ENCODE measurements at regions not wholly inside any gene's neighbourhood (a gene's known extent, or its start where the extent isn't known, plus 50 kb on each side); places are given as distances from the start of the nearest gene placed in this dataset.
A peak's percentile ranks its signal among the peaks of the same experiment; 100 is the strongest.

GRCh38 chr16:85422196-85422631 lies 190.9 kb upstream of the GSE1 start:
- no peak for ATAC-seq
- H3K27me3 ChIP-seq, result no peaks in the 10 kb centered on the region
- intact Hi-C loops (cut with DNase I), result loop anchor here in 7 of 10 donors (5.0 to 10.0 kb wide), 9 partner anchors 63 to 307 kb away; partner anchors contain the start of gene CIBAR2 (in 1 of the 7)
- no peak overlapping the region for H3K4me3 ChIP-seq
- H3K27ac ChIP-seq, result no peak overlapping the region
- H3K36me3 ChIP-seq, result no peaks in the 10 kb centered on the region
- TF ChIP-seq, protein P1, sequence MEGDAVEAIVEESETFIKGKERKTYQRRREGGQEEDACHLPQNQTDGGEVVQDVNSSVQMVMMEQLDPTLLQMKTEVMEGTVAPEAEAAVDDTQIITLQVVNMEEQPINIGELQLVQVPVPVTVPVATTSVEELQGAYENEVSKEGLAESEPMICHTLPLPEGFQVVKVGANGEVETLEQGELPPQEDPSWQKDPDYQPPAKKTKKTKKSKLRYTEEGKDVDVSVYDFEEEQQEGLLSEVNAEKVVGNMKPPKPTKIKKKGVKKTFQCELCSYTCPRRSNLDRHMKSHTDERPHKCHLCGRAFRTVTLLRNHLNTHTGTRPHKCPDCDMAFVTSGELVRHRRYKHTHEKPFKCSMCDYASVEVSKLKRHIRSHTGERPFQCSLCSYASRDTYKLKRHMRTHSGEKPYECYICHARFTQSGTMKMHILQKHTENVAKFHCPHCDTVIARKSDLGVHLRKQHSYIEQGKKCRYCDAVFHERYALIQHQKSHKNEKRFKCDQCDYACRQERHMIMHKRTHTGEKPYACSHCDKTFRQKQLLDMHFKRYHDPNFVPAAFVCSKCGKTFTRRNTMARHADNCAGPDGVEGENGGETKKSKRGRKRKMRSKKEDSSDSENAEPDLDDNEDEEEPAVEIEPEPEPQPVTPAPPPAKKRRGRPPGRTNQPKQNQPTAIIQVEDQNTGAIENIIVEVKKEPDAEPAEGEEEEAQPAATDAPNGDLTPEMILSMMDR (IDR thresholded peaks at IDR 0.05), result no peak
- no peak for TF ChIP-seq POLR2A (IDR thresholded peaks at IDR 0.05)
- DNase-seq, result peak in 3 of 5 donors; percentile 19 to 44 (median 24)
- H3K9me3 ChIP-seq, result no peaks in the 10 kb centered on the region
- H3K4me1 ChIP-seq, result peaks cover 0 to 10% (median 0%) of the 10 kb centered on the region in 12 donors
- WGBS, 4 donors, result 54 to 69% (median 64%) methylated on average over 16 of the region's 16 CpGs

DNA sequence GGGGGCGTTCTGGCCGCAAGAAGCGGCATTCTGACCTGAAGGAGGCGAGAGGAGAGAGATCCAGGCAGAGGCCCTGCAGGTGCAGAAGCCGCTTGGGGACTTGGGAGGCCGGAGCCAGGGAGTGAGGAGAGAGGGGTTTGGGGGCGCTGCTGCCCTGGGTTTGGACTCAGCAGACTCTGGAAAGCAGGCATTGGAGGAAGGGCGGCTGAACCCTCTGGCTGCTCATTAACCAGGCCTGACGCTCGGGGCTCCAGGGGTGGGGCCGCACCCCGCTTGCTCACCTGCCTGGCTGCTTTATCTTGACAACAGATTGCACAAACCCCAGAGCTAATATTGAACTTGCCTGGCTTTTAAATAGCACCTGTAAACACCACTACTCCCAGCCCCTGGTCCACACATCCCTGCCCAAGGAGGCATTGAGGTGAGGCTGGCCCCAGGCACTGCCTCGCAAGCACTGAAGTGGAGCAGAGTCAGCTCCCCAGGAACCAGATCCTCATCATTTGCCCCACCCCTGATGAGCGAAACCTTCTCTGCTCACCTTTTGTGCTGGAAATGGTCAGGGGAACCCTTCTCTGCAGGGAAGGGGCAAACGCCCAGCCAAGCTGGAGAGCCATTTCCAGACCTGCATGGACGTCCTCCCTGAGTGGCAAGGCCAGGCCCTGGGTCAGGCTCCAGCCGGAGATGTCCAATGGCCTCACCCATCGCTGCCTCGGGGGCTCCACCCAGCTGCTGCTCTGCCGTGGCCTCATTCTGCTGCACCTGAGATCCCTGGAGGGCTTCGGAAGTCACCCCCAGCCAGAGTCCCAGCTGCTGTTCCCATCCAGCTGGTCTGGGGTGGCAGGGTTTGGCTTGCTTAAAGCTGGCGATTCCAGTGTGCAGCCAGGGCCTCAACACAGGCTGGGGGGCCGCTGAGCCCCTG lies 190.2 kb upstream of the GSE1 start:
- intact Hi-C loops (cut with DNase I), result loop anchor here in 7 of 10 donors (5.0 to 10.0 kb wide), 9 partner anchors 62 to 308 kb away; partner anchors contain the start of gene CIBAR2 (in 1 of the 7)
- WGBS, 4 donors, result 87 to 94% (median 91%) methylated on average over 19 to 23 of the region's 23 CpGs
- DNase-seq (peak in 3 of 5 donors; percentile 13 to 56 (median 16)), ATAC-seq (no peak)
- Histone ChIP-seq H3K9me3 (no peaks in the 10 kb centered on the region), H3K4me1 (peaks cover 0 to 10% (median 0%) of the 10 kb centered on the region in 12 donors), H3K4me3 (no peak overlapping the region), H3K27ac (no peak overlapping the region), H3K36me3 (no peaks in the 10 kb centered on the region), H3K27me3 (no peaks in the 10 kb centered on the region)
- no peak for TF ChIP-seq POLR2A (IDR thresholded peaks at IDR 0.05)

GRCh38 chr16:85423631-85424030 lies 189.5 kb upstream of the GSE1 start:
- H3K4me1 ChIP-seq, result peaks cover 0 to 10% (median 0%) of the 10 kb centered on the region in 12 donors
- H3K4me3 ChIP-seq, result no peak overlapping the region
- no peaks in the 10 kb centered on the region for H3K36me3 ChIP-seq
- ATAC-seq (no peak), DNase-seq (peak in 2 of 5 donors; percentile 7 to 13)
- TF ChIP-seq POLR2A (IDR thresholded peaks at IDR 0.05), result no peak
- TF ChIP-seq, protein P1 (IDR thresholded peaks at IDR 0.05), result no peak
- no peak overlapping the region for H3K27ac ChIP-seq
- H3K9me3 ChIP-seq, result no peaks in the 10 kb centered on the region
- no peaks in the 10 kb centered on the region for H3K27me3 ChIP-seq
- 87 to 94% (median 90%) methylated on average over 11 of the region's 11 CpGs for WGBS, 4 donors
- intact Hi-C loops (cut with DNase I), result loop anchor here in 7 of 10 donors (5.0 to 10.0 kb wide), 9 partner anchors 61 to 309 kb away; partner anchors contain the start of gene CIBAR2 (in 1 of the 7)

DNA sequence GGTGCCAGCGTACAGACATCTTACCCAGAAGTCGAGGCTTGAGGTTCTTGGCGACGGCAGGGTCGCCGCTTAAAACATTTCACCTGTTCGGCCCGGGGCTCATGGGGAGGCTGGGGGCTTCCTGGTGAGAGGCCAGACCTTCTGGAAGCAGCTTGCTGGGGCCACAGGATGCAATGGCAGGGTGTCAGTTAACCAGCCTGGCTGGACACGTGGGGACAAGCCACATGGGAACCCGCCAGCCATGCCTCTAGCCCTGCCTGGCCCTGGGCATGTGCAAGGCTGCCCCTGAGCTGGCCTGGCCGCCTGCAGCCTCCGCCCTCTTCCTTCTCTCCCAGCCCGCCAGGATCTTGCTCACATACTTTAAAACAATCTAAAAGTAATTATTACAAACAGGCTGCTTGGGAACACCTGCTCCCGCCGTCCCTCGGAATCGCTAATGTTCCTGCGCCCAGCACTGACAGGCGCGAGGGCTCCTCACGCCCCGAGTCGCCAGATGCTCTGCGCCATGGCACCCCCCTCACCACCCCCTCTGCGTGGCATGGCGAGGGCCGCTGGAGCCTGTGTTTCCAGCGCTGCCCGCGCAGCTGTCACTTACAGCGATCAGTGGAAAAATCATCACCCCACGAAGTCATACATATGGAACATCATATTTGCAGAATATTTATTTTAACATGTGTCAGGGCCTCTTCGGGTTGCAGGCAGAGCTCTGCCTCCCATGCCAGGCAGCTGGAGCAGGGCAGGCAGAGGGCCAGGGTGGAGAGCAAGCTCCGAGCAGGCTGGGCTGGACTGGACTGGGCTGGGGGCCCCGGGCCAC lies 188.7 kb upstream of the GSE1 start:
- DNase-seq (peak in 3 of 5 donors; percentile 11 to 38 (median 18)), ATAC-seq (no peak)
- H3K27ac ChIP-seq, result no peak overlapping the region
- TF ChIP-seq, protein P1 (IDR thresholded peaks at IDR 0.05), result no peak
- TF ChIP-seq POLR2A (IDR thresholded peaks at IDR 0.05), result no peak
- WGBS, 4 donors, result 73 to 80% (median 79%) methylated on average over 29 to 35 of the region's 35 CpGs
- intact Hi-C loops (cut with DNase I), result loop anchor here in 7 of 10 donors (5.0 to 10.0 kb wide), 10 partner anchors 60 to 310 kb away; partner anchors contain the start of gene CIBAR2 (in 1 of the 7)
- H3K4me1 ChIP-seq, result peaks cover 0 to 10% (median 0%) of the 10 kb centered on the region in 12 donors
- no peak overlapping the region for H3K4me3 ChIP-seq
- no peaks in the 10 kb centered on the region for H3K27me3 ChIP-seq
- no peaks in the 10 kb centered on the region for H3K36me3 ChIP-seq
- no peaks in the 10 kb centered on the region for H3K9me3 ChIP-seq

Data from heart left ventricle (tissue), 16 donors.